ENCODE measurements at regions not wholly inside any gene's neighbourhood (a gene's known extent, or its start where the extent isn't known, plus 50 kb on each side); places are given as distances from the start of the nearest gene placed in this dataset.

DNA sequence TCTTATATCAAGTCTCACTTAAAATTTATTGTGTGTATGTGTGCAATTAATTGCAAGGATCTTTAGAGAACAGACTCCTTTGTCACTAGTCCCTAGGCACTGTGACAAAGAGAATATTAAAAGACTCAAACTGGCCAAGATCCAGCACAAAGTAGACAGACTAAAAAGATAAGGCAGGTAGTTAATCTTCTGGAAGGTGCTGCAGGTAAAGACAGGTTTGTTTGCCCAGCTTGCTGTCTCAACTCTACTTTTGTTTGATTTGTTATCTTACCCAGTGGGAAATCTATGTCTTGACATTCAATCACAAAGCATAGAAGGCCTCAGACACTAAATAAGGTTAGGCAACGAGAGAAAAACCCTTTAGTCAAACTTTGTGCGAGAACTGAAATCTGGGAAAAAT, 807.9 kb upstream of the LRRN3 start:
- Histone ChIP-seq H3K27me3 (replicated peaks; ENCODE audit: insufficient read depth, low read length) (no peaks in the 10 kb centered on the region), H3K9me2 (replicated peaks; ENCODE audit: insufficient read depth, low read length) (no peaks in the 10 kb centered on the region), H4K20me1 (ENCODE audit: insufficient read depth, low read length) (no peaks in the 10 kb centered on the region), H3K9ac (ENCODE audit: low read length) (no peak overlapping the region), H3K4me3 (ENCODE audit: low read length) (no peak overlapping the region), H3K79me2 (ENCODE audit: low read length) (no peaks in the 10 kb centered on the region), H3F3A (ENCODE audit: insufficient read depth, low read length) (no peaks in the 10 kb centered on the region), H3K36me3 (replicated peaks; ENCODE audit: insufficient read depth, low read length) (no peaks in the 10 kb centered on the region), H3K4me1 (ENCODE audit: low read length) (no peaks in the 10 kb centered on the region), H3K4me2 (ENCODE audit: low read depth, low read length) (no peak overlapping the region), H2AFZ (ENCODE audit: low read length) (no peak overlapping the region), H3K27ac (ENCODE audit: low read length) (no peak overlapping the region), H3K9me3 (replicated peaks; ENCODE audit: insufficient read depth, low read length) (no peaks in the 10 kb centered on the region)
- TF ChIP-seq EZH2 (optimal IDR thresholded peaks at IDR 0.05; ENCODE audit: low read depth, low read length) = no peak
- TF ChIP-seq CTCF (IDR thresholded peaks at IDR 0.05; ENCODE audit: low read length) = no peak
- no peak for TF ChIP-seq EZH2phosphoT487 (IDR thresholded peaks at IDR 0.05; ENCODE audit: low read length)
- DNase-seq = no peak

DNA sequence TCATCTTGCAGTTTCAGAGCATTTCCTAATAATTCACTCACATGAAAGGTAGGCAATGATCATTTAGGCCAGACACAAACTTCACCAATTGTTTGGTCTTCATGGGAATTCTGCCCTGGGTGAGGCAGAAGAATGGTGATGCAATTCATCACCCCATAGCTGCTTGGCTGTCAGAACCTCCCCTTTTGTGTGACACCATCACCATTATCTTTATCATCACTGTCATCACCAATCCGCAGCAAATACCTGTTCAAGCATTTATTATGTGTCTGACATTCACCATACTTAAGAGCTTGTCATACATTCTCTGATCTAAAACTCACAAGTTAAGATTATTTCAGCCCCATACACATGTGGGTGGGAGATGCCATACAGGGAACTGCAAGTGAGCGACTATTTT, 799.5 kb upstream of the LRRN3 start:
- Histone ChIP-seq H3K4me3 (ENCODE audit: low read length) (no peak overlapping the region), H3K27me3 (replicated peaks; ENCODE audit: insufficient read depth, low read length) (no peaks in the 10 kb centered on the region), H3K9ac (ENCODE audit: low read length) (no peak overlapping the region), H2AFZ (ENCODE audit: low read length) (no peak overlapping the region), H4K20me1 (ENCODE audit: insufficient read depth, low read length) (no peaks in the 10 kb centered on the region), H3K4me1 (ENCODE audit: low read length) (no peaks in the 10 kb centered on the region), H3K79me2 (ENCODE audit: low read length) (no peaks in the 10 kb centered on the region), H3F3A (ENCODE audit: insufficient read depth, low read length) (no peaks in the 10 kb centered on the region), H3K27ac (ENCODE audit: low read length) (no peak overlapping the region), H3K9me3 (replicated peaks; ENCODE audit: insufficient read depth, low read length) (no peaks in the 10 kb centered on the region), H3K9me2 (replicated peaks; ENCODE audit: insufficient read depth, low read length) (no peaks in the 10 kb centered on the region), H3K36me3 (replicated peaks; ENCODE audit: insufficient read depth, low read length) (no peaks in the 10 kb centered on the region), H3K4me2 (ENCODE audit: low read depth, low read length) (no peak overlapping the region)
- no peak for DNase-seq
- TF ChIP-seq CTCF (IDR thresholded peaks at IDR 0.05; ENCODE audit: low read length) (no peak), EZH2phosphoT487 (IDR thresholded peaks at IDR 0.05; ENCODE audit: low read length) (no peak), EZH2 (optimal IDR thresholded peaks at IDR 0.05; ENCODE audit: low read depth, low read length) (no peak)

DNA sequence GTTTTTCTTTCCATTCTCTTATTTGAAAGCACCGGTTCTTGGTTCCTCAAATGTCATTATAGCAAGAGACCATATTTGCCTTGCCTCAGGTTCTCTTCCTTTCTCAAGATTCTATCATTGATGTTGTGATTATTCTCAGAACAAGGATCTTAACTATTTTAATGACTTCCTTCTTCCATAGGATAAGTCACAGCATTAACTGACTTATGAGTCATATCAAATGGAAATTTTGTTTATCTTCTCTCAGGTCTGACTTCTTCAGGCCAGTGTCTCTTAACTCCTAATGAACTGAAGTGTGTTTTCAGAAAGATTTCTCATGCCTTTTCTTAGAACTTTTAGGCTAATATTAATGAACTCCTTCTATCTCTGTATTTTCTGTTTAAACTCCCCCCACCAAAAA, 794.6 kb upstream of the LRRN3 start:
- H2AFZ ChIP-seq (ENCODE audit: low read length) = no peak overlapping the region
- no peak overlapping the region for H3K9ac ChIP-seq (ENCODE audit: low read length)
- H3F3A ChIP-seq (ENCODE audit: insufficient read depth, low read length) = no peaks in the 10 kb centered on the region
- DNase-seq = no peak
- no peak overlapping the region for H3K4me2 ChIP-seq (ENCODE audit: low read depth, low read length)
- no peaks in the 10 kb centered on the region for H3K27me3 ChIP-seq (replicated peaks; ENCODE audit: insufficient read depth, low read length)
- H3K9me2 ChIP-seq (replicated peaks; ENCODE audit: insufficient read depth, low read length) = no peaks in the 10 kb centered on the region
- no peak overlapping the region for H3K4me3 ChIP-seq (ENCODE audit: low read length)
- no peaks in the 10 kb centered on the region for H3K4me1 ChIP-seq (ENCODE audit: low read length)
- H3K79me2 ChIP-seq (ENCODE audit: low read length) = no peaks in the 10 kb centered on the region
- no peak for TF ChIP-seq EZH2 (optimal IDR thresholded peaks at IDR 0.05; ENCODE audit: low read depth, low read length)
- TF ChIP-seq EZH2phosphoT487 (IDR thresholded peaks at IDR 0.05; ENCODE audit: low read length) = no peak
- no peak for TF ChIP-seq CTCF (IDR thresholded peaks at IDR 0.05; ENCODE audit: low read length)
- no peak overlapping the region for H3K27ac ChIP-seq (ENCODE audit: low read length)
- H4K20me1 ChIP-seq (ENCODE audit: insufficient read depth, low read length) = no peaks in the 10 kb centered on the region
- no peaks in the 10 kb centered on the region for H3K36me3 ChIP-seq (replicated peaks; ENCODE audit: insufficient read depth, low read length)
- H3K9me3 ChIP-seq (replicated peaks; ENCODE audit: insufficient read depth, low read length) = no peaks in the 10 kb centered on the region

Measured in MM.1S (cell line).